ENCODE measurements at regions not wholly inside any gene's neighbourhood (a gene's known extent, or its start where the extent isn't known, plus 50 kb on each side); places are given as distances from the start of the nearest gene placed in this dataset.

- no peaks in the 10 kb centered on the region for H3K36me3 ChIP-seq (replicated peaks; ENCODE audit: insufficient read depth, low read length)
- H4K20me1 ChIP-seq (ENCODE audit: insufficient read depth, low read length) = no peaks in the 10 kb centered on the region
- no peak overlapping the region for H2AFZ ChIP-seq (ENCODE audit: low read length)
- no peaks in the 10 kb centered on the region for H3K79me2 ChIP-seq (ENCODE audit: low read length)
- no peak overlapping the region for H3K9ac ChIP-seq (ENCODE audit: low read length)
- H3K4me3 ChIP-seq (ENCODE audit: low read length) = no peak overlapping the region
- no peak overlapping the region for H3K27ac ChIP-seq (ENCODE audit: low read length)
- H3F3A ChIP-seq (ENCODE audit: insufficient read depth, low read length) = no peaks in the 10 kb centered on the region
- no peak overlapping the region for H3K4me2 ChIP-seq (ENCODE audit: low read depth, low read length)
- no peaks in the 10 kb centered on the region for H3K9me3 ChIP-seq (replicated peaks; ENCODE audit: insufficient read depth, low read length)
- no peaks in the 10 kb centered on the region for H3K4me1 ChIP-seq (ENCODE audit: low read length)
- TF ChIP-seq EZH2phosphoT487 (IDR thresholded peaks at IDR 0.05; ENCODE audit: low read length) (no peak), EZH2 (optimal IDR thresholded peaks at IDR 0.05; ENCODE audit: low read depth, low read length) (no peak), CTCF (IDR thresholded peaks at IDR 0.05; ENCODE audit: low read length) (no peak)
- DNase-seq = no peak
- H3K27me3 ChIP-seq (replicated peaks; ENCODE audit: insufficient read depth, low read length) = no peaks in the 10 kb centered on the region
- H3K9me2 ChIP-seq (replicated peaks; ENCODE audit: insufficient read depth, low read length) = no peaks in the 10 kb centered on the region
Observed at GRCh38 chr5:73379435-73379834, 69.1 kb downstream of the FOXD1 start.

GRCh38 chr5:73378765-73379164 is 69.8 kb downstream of the FOXD1 start:
- H3K9me3 ChIP-seq (replicated peaks; ENCODE audit: insufficient read depth, low read length) = no peaks in the 10 kb centered on the region
- DNase-seq = no peak
- no peaks in the 10 kb centered on the region for H3K4me1 ChIP-seq (ENCODE audit: low read length)
- TF ChIP-seq EZH2 (optimal IDR thresholded peaks at IDR 0.05; ENCODE audit: low read depth, low read length) (no peak), CTCF (IDR thresholded peaks at IDR 0.05; ENCODE audit: low read length) (no peak), EZH2phosphoT487 (IDR thresholded peaks at IDR 0.05; ENCODE audit: low read length) (no peak)
- no peak overlapping the region for H3K4me3 ChIP-seq (ENCODE audit: low read length)
- no peaks in the 10 kb centered on the region for H3F3A ChIP-seq (ENCODE audit: insufficient read depth, low read length)
- no peak overlapping the region for H2AFZ ChIP-seq (ENCODE audit: low read length)
- H3K27ac ChIP-seq (ENCODE audit: low read length) = no peak overlapping the region
- H3K27me3 ChIP-seq (replicated peaks; ENCODE audit: insufficient read depth, low read length) = no peaks in the 10 kb centered on the region
- no peaks in the 10 kb centered on the region for H3K36me3 ChIP-seq (replicated peaks; ENCODE audit: insufficient read depth, low read length)
- H3K4me2 ChIP-seq (ENCODE audit: low read depth, low read length) = no peak overlapping the region
- H3K9ac ChIP-seq (ENCODE audit: low read length) = no peak overlapping the region
- no peaks in the 10 kb centered on the region for H3K79me2 ChIP-seq (ENCODE audit: low read length)
- no peaks in the 10 kb centered on the region for H3K9me2 ChIP-seq (replicated peaks; ENCODE audit: insufficient read depth, low read length)
- no peaks in the 10 kb centered on the region for H4K20me1 ChIP-seq (ENCODE audit: insufficient read depth, low read length)

GRCh38 chr5:73378070-73378469 is 70.5 kb downstream of the FOXD1 start:
- Histone ChIP-seq H3K79me2 (ENCODE audit: low read length) (no peaks in the 10 kb centered on the region), H3K27ac (ENCODE audit: low read length) (no peak overlapping the region), H3K4me1 (ENCODE audit: low read length) (no peaks in the 10 kb centered on the region), H2AFZ (ENCODE audit: low read length) (no peak overlapping the region), H3K9me3 (replicated peaks; ENCODE audit: insufficient read depth, low read length) (no peaks in the 10 kb centered on the region), H3K4me2 (ENCODE audit: low read depth, low read length) (no peak overlapping the region), H4K20me1 (ENCODE audit: insufficient read depth, low read length) (no peaks in the 10 kb centered on the region), H3K4me3 (ENCODE audit: low read length) (no peak overlapping the region), H3K27me3 (replicated peaks; ENCODE audit: insufficient read depth, low read length) (no peaks in the 10 kb centered on the region), H3K9ac (ENCODE audit: low read length) (no peak overlapping the region), H3K9me2 (replicated peaks; ENCODE audit: insufficient read depth, low read length) (no peaks in the 10 kb centered on the region), H3F3A (ENCODE audit: insufficient read depth, low read length) (no peaks in the 10 kb centered on the region), H3K36me3 (replicated peaks; ENCODE audit: insufficient read depth, low read length) (no peaks in the 10 kb centered on the region)
- TF ChIP-seq CTCF (IDR thresholded peaks at IDR 0.05; ENCODE audit: low read length) (no peak), EZH2 (optimal IDR thresholded peaks at IDR 0.05; ENCODE audit: low read depth, low read length) (no peak), EZH2phosphoT487 (IDR thresholded peaks at IDR 0.05; ENCODE audit: low read length) (no peak)
- DNase-seq = no peak

All from MM.1S (cell line).